Pancreas (tissue), 10 donors: ENCODE measurements at regions not wholly inside any gene's neighbourhood (a gene's known extent, or its start where the extent isn't known, plus 50 kb on each side); places are given as distances from the start of the nearest gene placed in this dataset.

Experiments used
- ATAC-seq, 4 donors: fragments of 200-7000 bp; cut with Tn5 transposase; one replicate each; pipeline versions ENCODE4 v1.8.0 to v1.9.1; 2020; ENCODE audit warnings: mild to moderate bottlenecking in 4 of 4, moderate library complexity in 4 of 4
- DNase-seq, 6 donors: peaks; one replicate each; pipeline ENCODE4 v3.0.0-alpha.2; 2020
- FAIRE-seq: peaks from 2 replicates; lab custom pipeline; 2012; peaks lifted over from hg19 to GRCh38; lab: Jason Lieb, UNC
- H3K27ac ChIP-seq, 4 donors: fragments of 200-600 bp; sonication (generic); 1 replicate in 3 of 4; 2 replicates in 1 of 4; pipeline versions ENCODE4 v1.5.0 to v1.8.0; 2020
- H3K27me3 ChIP-seq, 4 donors: fragments of 200-600 bp; one replicate each; pipeline ENCODE4 v1.8.0; 2021
- H3K36me3 ChIP-seq, 3 donors: fragments of 200-600 bp; sonication (generic) in 1 of 3; one replicate each; pipeline versions ENCODE4 v1.5.0 to v1.8.0; 2020 to 2021
- H3K4me1 ChIP-seq, 3 donors: fragments of 200-600 bp; one replicate each; pipeline ENCODE4 v1.8.0; 2021
- H3K4me3 ChIP-seq, 4 donors: fragments of 200-600 bp; sonication (generic) in 2 of 4; one replicate each; pipeline versions ENCODE4 v1.5.0 to v1.8.0; 2020 to 2021
- H3K9me3 ChIP-seq, 4 donors: fragments of 200-600 bp; one replicate each; pipeline ENCODE4 v1.8.0; 2021
- CTCF ChIP-seq, 4 donors: fragments of 200-600 bp; sonication (generic) in 3 of 4; IDR thresholded peaks; one replicate each; pipeline versions ENCODE4 v1.5.0 to v1.8.0; 2021; ENCODE audit warnings: antibody characterized with exemption in 4 of 4
- whole genome bisulfite sequencing, 2 donors: extraction: QIAGEN DNeasy Blood & Tissue Kit; methylation state at CpG; one replicate each; pipeline ENCODE4 v1.1.7; 2013; 5-methylcytosine and 5-hydroxymethylcytosine counted together
- intact Hi-C, 3 donors: fragments of 100-400 bp; cut with DNase I; formaldehyde crosslinking; loops; one replicate each; pipeline versions ENCODE4 v1.11.1 to v1.14.2; 2022
- donor health status: healthy with polysubstance abuse.
- donor health status: DM: no; HTN: no; CAD: no; lungs with moderate emphysema.
- donor health status: DM: no; HTN: no; CAD: no.
- donor health status: control.
- donor health status: control.
- donor health status: Bipolar disorder and iron deficiency.
- donor health status: DM: yes; HTN: yes; CAD: no.
- donor health status: DM: no; HTN: no; CAD: no.
- donor health status: DM: no; HTN: no; CAD: no.
- donor health status: DM: yes; HTN: yes; CAD: no.

GRCh38 chr10:52883996-52884871 is 111.7 kb upstream of the MBL2 start:
- H3K36me3 ChIP-seq, result no peaks in the 10 kb centered on the region
- TF ChIP-seq CTCF (IDR thresholded peaks at IDR 0.05), result peak; percentile 49 to 64 (median 60)
- peak in 4 of 6 donors; percentile 10 to 53 (median 21) for DNase-seq
- no peaks in the 10 kb centered on the region for H3K27me3 ChIP-seq
- no peak for FAIRE-seq
- ATAC-seq, result peak; percentile 76 to 99 (median 95)
- 16 to 17% methylated on average over 33 of the region's 33 CpGs for WGBS, 2 donors
- no peak overlapping the region for H3K27ac ChIP-seq
- no peaks in the 10 kb centered on the region for H3K4me1 ChIP-seq
- H3K9me3 ChIP-seq, result no peaks in the 10 kb centered on the region
- intact Hi-C loops, result no loop called here
- H3K4me3 ChIP-seq, result no peak overlapping the region

- Histone ChIP-seq H3K27ac (no peak overlapping the region), H3K27me3 (no peaks in the 10 kb centered on the region), H3K4me1 (no peaks in the 10 kb centered on the region), H3K9me3 (no peaks in the 10 kb centered on the region), H3K36me3 (no peaks in the 10 kb centered on the region), H3K4me3 (no peak overlapping the region)
- 57 to 61% methylated on average over 2 of the region's 2 CpGs for WGBS, 2 donors
- DNase-seq (no peak), ATAC-seq (no peak), FAIRE-seq (no peak)
- no peak for TF ChIP-seq CTCF (IDR thresholded peaks at IDR 0.05)
- intact Hi-C loops, result no loop called here
These were observed 106.7 kb upstream of the MBL2 start for GRCh38 chr10:52879091-52879807.

- WGBS, 2 donors, result 59 to 73% methylated on average over 4 of the region's 4 CpGs
These were observed 104.9 kb upstream of the MBL2 start for GRCh38 chr10:52877451-52877850.

GRCh38 chr10:52875336-52875735 is 102.8 kb upstream of the MBL2 start:
- no peak overlapping the region for H3K27ac ChIP-seq
- DNase-seq (no peak), FAIRE-seq (no peak), ATAC-seq (no peak)
- H3K4me1 ChIP-seq, result no peaks in the 10 kb centered on the region
- intact Hi-C loops, result no loop called here
- WGBS, 2 donors, result 43 to 54% methylated on average over 2 of the region's 2 CpGs
- H3K9me3 ChIP-seq, result no peaks in the 10 kb centered on the region
- no peak for TF ChIP-seq CTCF (IDR thresholded peaks at IDR 0.05)
- no peaks in the 10 kb centered on the region for H3K27me3 ChIP-seq
- H3K36me3 ChIP-seq, result no peaks in the 10 kb centered on the region
- no peak overlapping the region for H3K4me3 ChIP-seq

More at GRCh38 chr10:52877451-52877850, 104.9 kb upstream of the MBL2 start:
- no peak for TF ChIP-seq CTCF (IDR thresholded peaks at IDR 0.05)
- Histone ChIP-seq H3K4me1 (no peaks in the 10 kb centered on the region), H3K9me3 (no peaks in the 10 kb centered on the region), H3K4me3 (no peak overlapping the region), H3K36me3 (no peaks in the 10 kb centered on the region), H3K27ac (no peak overlapping the region), H3K27me3 (no peaks in the 10 kb centered on the region)
- ATAC-seq, result no peak
- intact Hi-C loops, result no loop called here
- FAIRE-seq, result no peak
- DNase-seq, result no peak
